Lung (tissue), 11 donors: ENCODE measurements at regions not wholly inside any gene's neighbourhood (a gene's known extent, or its start where the extent isn't known, plus 50 kb on each side); places are given as distances from the start of the nearest gene placed in this dataset.
A peak's percentile ranks its signal among the peaks of the same experiment; 100 is the strongest.

ENCODE experiments used
- ATAC-seq: fragments of 200-7000 bp; cut with Tn5 transposase; one replicate; pipeline ENCODE4 v1.9.1; 2020; ENCODE audit warnings: moderate number of reproducible peaks; ENCODE audit not compliant: insufficient read depth, low FRiP score
- DNase-seq, 3 donors: peaks; one replicate each; pipeline ENCODE4 v3.0.0-alpha.2; 2013 to 2017
- H3K27ac ChIP-seq, 2 donors: one replicate each; pipeline ENCODE4 v1.5.1; 2013; ENCODE audit warnings: mild to moderate bottlenecking in 2 of 2, moderate library complexity in 2 of 2, control low read depth in 1 of 2, inconsistent platforms in 1 of 2, low read depth in 1 of 2, low read length in 1 of 2
- H3K27me3 ChIP-seq, 3 donors: one replicate each; pipeline ENCODE4 v1.5.1; 2013; ENCODE audit warnings: low read length in 2 of 3; ENCODE audit not compliant: control insufficient read depth in 3 of 3, insufficient read depth in 3 of 3
- H3K36me3 ChIP-seq, 4 donors: one replicate each; pipeline ENCODE4 v1.5.1; 2013; ENCODE audit warnings: low read length in 4 of 4, mild to moderate bottlenecking in 1 of 4, moderate library complexity in 1 of 4; ENCODE audit not compliant: control insufficient read depth in 4 of 4, insufficient read depth in 4 of 4
- H3K4me1 ChIP-seq, 5 donors: one replicate each; pipeline ENCODE4 v1.5.1; 2013; ENCODE audit warnings: low read length in 5 of 5, mild to moderate bottlenecking in 2 of 5, moderate library complexity in 1 of 5; ENCODE audit not compliant: control insufficient read depth in 5 of 5, insufficient read depth in 5 of 5
- H3K4me3 ChIP-seq: one replicate; pipeline ENCODE4 v1.5.1; 2013; ENCODE audit warnings: mild to moderate bottlenecking, control low read depth, moderate library complexity
- H3K9ac ChIP-seq, 2 donors: one replicate each; pipeline ENCODE4 v1.5.1; 2013; ENCODE audit warnings: low read length in 2 of 2, control low read depth in 1 of 2; ENCODE audit not compliant: insufficient read depth in 1 of 2
- H3K9me3 ChIP-seq, 4 donors: one replicate each; pipeline ENCODE4 v1.5.1; 2013; ENCODE audit warnings: low read length in 3 of 4, mild to moderate bottlenecking in 1 of 4, moderate library complexity in 1 of 4; ENCODE audit not compliant: control insufficient read depth in 4 of 4, insufficient read depth in 3 of 4
- CTCF ChIP-seq: IDR thresholded peaks from 2 replicates; pipeline ENCODE4 v1.5.1; 2012; ENCODE audit warnings: mild to moderate bottlenecking; ENCODE audit errors: control extremely low read depth, extremely low read depth
- WGBS, 2 donors: extraction: QIAGEN DNeasy Blood & Tissue Kit; methylation state at CpG; one replicate each; pipeline ENCODE4 v1.1.7; 2013; 5-methylcytosine and 5-hydroxymethylcytosine counted together
- donor health status: control.
- donor health status: control.
- donor health status: Bipolar disorder and iron deficiency.
- donor health status: healthy.
- donor health status: DM: yes; HTN: yes; CAD: no.

GRCh38 chr11:7165911-7166310 is 77.1 kb downstream of the RBMXL2 start:
- Histone ChIP-seq H3K9ac (no peak overlapping the region), H3K4me1 (no peaks in the 10 kb centered on the region), H3K27me3 (no peaks in the 10 kb centered on the region), H3K9me3 (no peaks in the 10 kb centered on the region), H3K27ac (no peak overlapping the region), H3K4me3 (no peak overlapping the region), H3K36me3 (no peaks in the 10 kb centered on the region)
- WGBS, 2 donors, result 43 to 68% methylated on average over 3 of the region's 3 CpGs
- ATAC-seq, result no peak
- peak; percentile 19 to 26 (median 20) for DNase-seq
- TF ChIP-seq CTCF, result no peak

- WGBS, 2 donors, result 60 to 62% methylated on average over 2 of the region's 2 CpGs
- no peak for TF ChIP-seq CTCF
- no peak overlapping the region for H3K27ac ChIP-seq
- DNase-seq (no peak), ATAC-seq (no peak)
- H3K27me3 ChIP-seq, result no peaks in the 10 kb centered on the region
- H3K9ac ChIP-seq, result no peak overlapping the region
- H3K36me3 ChIP-seq, result no peaks in the 10 kb centered on the region
- no peak overlapping the region for H3K4me3 ChIP-seq
- H3K9me3 ChIP-seq, result no peaks in the 10 kb centered on the region
- H3K4me1 ChIP-seq, result no peaks in the 10 kb centered on the region
Measured at GRCh38 chr11:7167976-7168740, 79.4 kb downstream of the RBMXL2 start.

- H3K9me3 ChIP-seq, result no peaks in the 10 kb centered on the region
- ATAC-seq, result no peak
- TF ChIP-seq CTCF, result no peak
- WGBS, 2 donors, result 78 to 83% methylated on average over 1 of the region's 1 CpG
- no peak overlapping the region for H3K4me3 ChIP-seq
- no peaks in the 10 kb centered on the region for H3K4me1 ChIP-seq
- H3K27ac ChIP-seq, result no peak overlapping the region
- DNase-seq, result no peak
- no peaks in the 10 kb centered on the region for H3K36me3 ChIP-seq
- no peaks in the 10 kb centered on the region for H3K27me3 ChIP-seq
- no peak overlapping the region for H3K9ac ChIP-seq
Measured at GRCh38 chr11:7168741-7168990, 79.9 kb downstream of the RBMXL2 start.

- Histone ChIP-seq H3K27me3 (no peaks in the 10 kb centered on the region), H3K4me1 (no peaks in the 10 kb centered on the region), H3K36me3 (no peaks in the 10 kb centered on the region), H3K4me3 (no peak overlapping the region), H3K27ac (no peak overlapping the region), H3K9me3 (no peaks in the 10 kb centered on the region), H3K9ac (no peak overlapping the region)
- ATAC-seq, result no peak
- TF ChIP-seq CTCF, result no peak
- WGBS, 2 donors, result 79 to 87% methylated on average over 6 of the region's 6 CpGs
- DNase-seq, result no peak
Measured at GRCh38 chr11:7170431-7170830, 81.3 kb upstream of the SYT9 start.
